ENCODE measurements at regions not wholly inside any gene's neighbourhood (a gene's known extent, or its start where the extent isn't known, plus 50 kb on each side); places are given as distances from the start of the nearest gene placed in this dataset.

DNA sequence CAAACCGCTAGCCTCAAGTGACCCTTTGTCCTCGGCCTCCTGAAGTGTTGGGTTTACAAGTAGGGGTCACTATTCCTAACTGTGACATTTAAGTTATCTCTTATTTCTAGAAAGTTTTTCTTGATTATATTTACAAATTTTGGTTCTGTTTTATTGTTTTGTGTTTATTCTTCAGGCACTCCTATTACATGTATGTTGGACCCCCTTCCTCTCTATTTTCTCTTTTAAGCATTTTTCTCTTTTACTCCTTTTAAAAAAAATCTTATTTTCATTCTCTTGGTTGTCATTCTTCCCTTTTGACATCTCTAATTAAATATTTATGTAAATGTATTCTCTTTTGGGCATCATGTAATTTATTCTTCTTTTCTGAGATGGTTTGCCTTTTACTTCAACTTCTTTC is 50.4 kb upstream of the MAP3K7 start:
- Mint-ChIP-seq H3K9me3 (peaks cover 10% of the 10 kb centered on the region), H3K27ac (no peak overlapping the region), H3K4me3 (no peak overlapping the region), H3K4me1 (no peaks in the 10 kb centered on the region), H3K36me3 (no peaks in the 10 kb centered on the region), H3K27me3 (peaks cover 44% of the 10 kb centered on the region)
- no peak for ATAC-seq
